GM12891 (cell line): ENCODE measurements at regions not wholly inside any gene's neighbourhood (a gene's known extent, or its start where the extent isn't known, plus 50 kb on each side); places are given as distances from the start of the nearest gene placed in this dataset.

ENCODE experiments used
- POLR2A ChIP-seq: IDR thresholded peaks from 2 replicates; pipeline ENCODE4 v1.6.1; 2011; ENCODE audit warnings: low read depth, low read length, control low read depth
- POLR2AphosphoS5 ChIP-seq: IDR thresholded peaks from 2 replicates; pipeline ENCODE4 v1.6.1; 2011; ENCODE audit warnings: low read depth, low read length, control low read depth
- SPI1 ChIP-seq: IDR thresholded peaks from 2 replicates; pipeline ENCODE4 v1.6.1; 2011; ENCODE audit warnings: low read depth, low read length, control low read depth

GRCh38 chr17:6231465-6231864 lies 161.3 kb downstream of the WSCD1 start:
- no peak for TF ChIP-seq POLR2AphosphoS5
- no peak for TF ChIP-seq POLR2A
- no peak for TF ChIP-seq SPI1
